Tibial nerve (tissue), 4 donors: ENCODE measurements at regions not wholly inside any gene's neighbourhood (a gene's known extent, or its start where the extent isn't known, plus 50 kb on each side); places are given as distances from the start of the nearest gene placed in this dataset.

Experiments
- DNase-seq, 2 donors: peaks; one replicate each; pipeline ENCODE4 v3.0.0-alpha.2; 2019; ENCODE audit warnings: low spot score in 2 of 2
- H3K27ac ChIP-seq, 4 donors: fragments of 200-600 bp; sonication (generic) in 3 of 4; one replicate each; pipeline ENCODE4 v1.5.1; 2017 to 2019; ENCODE audit warnings: mild to moderate bottlenecking in 1 of 4
- H3K27me3 ChIP-seq, 2 donors: fragments of 200-600 bp; sonication (generic) in 1 of 2; one replicate each; pipeline versions ENCODE4 v1.5.1 to v1.6.0; 2017 to 2019
- H3K36me3 ChIP-seq, 3 donors: fragments of 200-600 bp; sonication (generic); one replicate each; pipeline ENCODE4 v1.5.1; 2018 to 2019
- H3K4me1 ChIP-seq, 4 donors: fragments of 200-600 bp; sonication (generic) in 3 of 4; one replicate each; pipeline ENCODE4 v1.5.1; 2017 to 2019
- H3K4me3 ChIP-seq, 4 donors: fragments of 200-600 bp; sonication (generic) in 3 of 4; one replicate each; pipeline ENCODE4 v1.5.1; 2017 to 2019; ENCODE audit warnings: mild to moderate bottlenecking in 1 of 4, moderate library complexity in 1 of 4
- H3K9me3 ChIP-seq, 4 donors: fragments of 200-600 bp; sonication (generic) in 3 of 4; one replicate each; pipeline ENCODE4 v1.5.1; 2017 to 2019
- EP300 ChIP-seq, 2 donors: sonication (generic); formaldehyde crosslinking; IDR thresholded peaks; one replicate each; pipeline ENCODE4 v1.6.1; 2017; ENCODE audit warnings: antibody characterized with exemption in 2 of 2, mild to moderate bottlenecking in 1 of 2
- POLR2A ChIP-seq, 2 donors: fragments of 450-650 bp; IDR thresholded peaks; one replicate each; pipeline ENCODE4 v1.6.1; 2017; ENCODE audit warnings: antibody characterized with exemption in 2 of 2, mild to moderate bottlenecking in 2 of 2, moderate library complexity in 2 of 2
- WGBS, 2 donors: methylation state at CpG; one replicate each; pipeline ENCODE4 v1.1.5; 2018; 5-methylcytosine and 5-hydroxymethylcytosine counted together
- TF ChIP-seq, protein P1 (sequence below), 5 experiments: fragments of 200-600 bp in 3 of 5; fragments of 450-650 bp in 2 of 5; sonication (generic) in 3 of 5; IDR thresholded peaks; one replicate each; pipeline ENCODE4 v1.5.1; 2016 to 2019; ENCODE audit warnings: antibody characterized with exemption in 5 of 5, mild to moderate bottlenecking in 3 of 5, moderate library complexity in 2 of 5

DNA sequence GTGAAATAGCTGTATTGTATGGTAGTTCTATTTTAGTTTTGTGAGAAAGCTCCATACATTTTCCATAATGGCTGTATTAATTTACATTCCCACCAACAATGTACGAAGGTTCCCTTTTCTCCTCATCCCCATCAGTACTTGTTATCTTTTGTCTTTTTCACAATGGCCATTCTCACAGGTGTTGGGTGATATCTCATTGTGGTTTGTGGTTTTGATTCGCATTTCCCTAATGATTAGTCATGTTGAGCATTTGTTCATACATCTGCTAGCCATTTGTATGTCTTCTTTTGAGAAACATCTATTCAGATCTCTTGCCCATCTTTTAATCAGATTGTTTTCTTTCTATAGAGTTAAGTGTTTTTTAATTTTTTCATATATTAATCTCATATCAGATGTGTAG, 931.9 kb downstream of the IGSF11 start:
- TF ChIP-seq POLR2A (IDR thresholded peaks at IDR 0.05) = no peak
- Histone ChIP-seq H3K4me1 (no peaks in the 10 kb centered on the region), H3K27me3 (no peaks in the 10 kb centered on the region), H3K4me3 (no peak overlapping the region), H3K9me3 (no peaks in the 10 kb centered on the region), H3K27ac (no peak overlapping the region), H3K36me3 (no peaks in the 10 kb centered on the region)
- DNase-seq = no peak
- 71 to 86% methylated on average over 2 of the region's 2 CpGs for WGBS, 2 donors

DNA sequence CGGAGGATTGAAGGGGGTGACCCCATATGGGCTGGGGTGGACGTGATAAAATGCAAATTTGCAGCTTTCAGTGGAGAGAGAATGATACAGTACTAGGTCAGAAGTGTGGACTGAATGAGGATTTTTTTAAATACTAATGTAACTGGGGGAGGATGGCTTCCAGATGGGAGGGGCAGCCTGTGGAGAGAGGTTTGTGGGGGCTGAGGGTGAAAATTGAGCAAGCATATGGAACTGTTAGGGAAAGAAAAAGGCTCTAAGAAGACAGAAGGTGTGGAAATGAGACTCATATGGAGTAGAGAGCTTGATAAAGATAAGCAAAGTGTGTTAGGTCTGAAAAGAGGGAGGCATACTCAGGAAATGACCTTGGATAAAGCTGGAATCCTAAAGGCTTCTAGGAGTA, 926.4 kb downstream of the IGSF11 start:
- TF ChIP-seq EP300 (IDR thresholded peaks at IDR 0.05) (no peak), POLR2A (IDR thresholded peaks at IDR 0.05) (no peak)
- TF ChIP-seq, protein P1, sequence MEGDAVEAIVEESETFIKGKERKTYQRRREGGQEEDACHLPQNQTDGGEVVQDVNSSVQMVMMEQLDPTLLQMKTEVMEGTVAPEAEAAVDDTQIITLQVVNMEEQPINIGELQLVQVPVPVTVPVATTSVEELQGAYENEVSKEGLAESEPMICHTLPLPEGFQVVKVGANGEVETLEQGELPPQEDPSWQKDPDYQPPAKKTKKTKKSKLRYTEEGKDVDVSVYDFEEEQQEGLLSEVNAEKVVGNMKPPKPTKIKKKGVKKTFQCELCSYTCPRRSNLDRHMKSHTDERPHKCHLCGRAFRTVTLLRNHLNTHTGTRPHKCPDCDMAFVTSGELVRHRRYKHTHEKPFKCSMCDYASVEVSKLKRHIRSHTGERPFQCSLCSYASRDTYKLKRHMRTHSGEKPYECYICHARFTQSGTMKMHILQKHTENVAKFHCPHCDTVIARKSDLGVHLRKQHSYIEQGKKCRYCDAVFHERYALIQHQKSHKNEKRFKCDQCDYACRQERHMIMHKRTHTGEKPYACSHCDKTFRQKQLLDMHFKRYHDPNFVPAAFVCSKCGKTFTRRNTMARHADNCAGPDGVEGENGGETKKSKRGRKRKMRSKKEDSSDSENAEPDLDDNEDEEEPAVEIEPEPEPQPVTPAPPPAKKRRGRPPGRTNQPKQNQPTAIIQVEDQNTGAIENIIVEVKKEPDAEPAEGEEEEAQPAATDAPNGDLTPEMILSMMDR (IDR thresholded peaks at IDR 0.05) = no peak
- Histone ChIP-seq H3K9me3 (no peaks in the 10 kb centered on the region), H3K4me3 (no peak overlapping the region), H3K4me1 (no peaks in the 10 kb centered on the region), H3K27me3 (no peaks in the 10 kb centered on the region), H3K36me3 (no peaks in the 10 kb centered on the region), H3K27ac (no peak overlapping the region)
- 46 to 51% methylated on average over 2 of the region's 2 CpGs for WGBS, 2 donors
- DNase-seq = no peak

DNA sequence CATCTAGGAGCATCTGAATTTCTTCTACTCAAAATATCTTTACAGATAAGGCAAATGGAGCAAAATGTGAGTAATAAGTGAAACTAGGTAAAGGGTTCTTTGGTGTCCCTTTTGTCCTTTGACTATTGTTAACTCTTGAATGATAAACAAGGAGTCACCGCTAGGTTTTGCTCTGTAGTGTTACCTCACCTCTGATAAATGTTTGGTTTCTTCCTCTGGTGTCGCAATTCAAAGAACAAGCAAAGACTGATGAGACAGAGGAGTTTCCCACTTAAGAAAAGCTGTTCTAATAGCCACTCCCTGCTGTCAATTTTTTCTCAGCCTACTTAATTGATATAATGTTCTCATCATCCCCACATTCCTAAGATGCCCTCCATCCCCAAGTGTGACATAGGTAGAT, 925.9 kb downstream of the IGSF11 start:
- WGBS, 2 donors = 70 to 89% methylated on average over 2 of the region's 2 CpGs
- no peak for DNase-seq
- Histone ChIP-seq H3K9me3 (no peaks in the 10 kb centered on the region), H3K27me3 (no peaks in the 10 kb centered on the region), H3K4me3 (no peak overlapping the region), H3K4me1 (no peaks in the 10 kb centered on the region), H3K36me3 (no peaks in the 10 kb centered on the region), H3K27ac (no peak overlapping the region)
- TF ChIP-seq, protein P1 (IDR thresholded peaks at IDR 0.05) = no peak
- TF ChIP-seq POLR2A (IDR thresholded peaks at IDR 0.05) (no peak), EP300 (IDR thresholded peaks at IDR 0.05) (no peak)

DNA sequence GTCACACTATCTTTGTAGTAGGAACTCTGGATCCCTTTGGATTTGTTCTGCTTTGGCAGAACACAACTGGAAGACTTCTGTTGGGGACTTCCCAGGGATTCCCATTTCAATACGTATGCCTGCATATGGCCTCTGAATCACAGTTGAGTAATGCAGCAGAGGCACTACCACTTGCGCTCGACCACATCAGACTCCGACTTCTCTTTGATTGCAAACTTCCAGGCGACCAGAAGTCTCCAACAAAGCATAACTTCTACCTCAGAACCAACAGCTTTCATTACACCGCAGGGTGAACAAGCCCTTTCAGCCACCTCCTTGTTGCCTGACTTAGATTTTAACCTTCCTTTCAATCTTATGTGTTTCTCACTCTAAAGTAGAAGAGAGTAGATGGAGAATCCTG, 924.4 kb downstream of the IGSF11 start:
- Histone ChIP-seq H3K36me3 (no peaks in the 10 kb centered on the region), H3K4me3 (no peak overlapping the region), H3K4me1 (no peaks in the 10 kb centered on the region), H3K27ac (no peak overlapping the region), H3K9me3 (no peaks in the 10 kb centered on the region), H3K27me3 (no peaks in the 10 kb centered on the region)
- TF ChIP-seq EP300 (IDR thresholded peaks at IDR 0.05) (no peak), POLR2A (IDR thresholded peaks at IDR 0.05) (no peak)
- TF ChIP-seq, protein P1 (IDR thresholded peaks at IDR 0.05) = no peak
- no peak for DNase-seq
- WGBS, 2 donors = 85% methylated on average over 6 of the region's 6 CpGs

DNA sequence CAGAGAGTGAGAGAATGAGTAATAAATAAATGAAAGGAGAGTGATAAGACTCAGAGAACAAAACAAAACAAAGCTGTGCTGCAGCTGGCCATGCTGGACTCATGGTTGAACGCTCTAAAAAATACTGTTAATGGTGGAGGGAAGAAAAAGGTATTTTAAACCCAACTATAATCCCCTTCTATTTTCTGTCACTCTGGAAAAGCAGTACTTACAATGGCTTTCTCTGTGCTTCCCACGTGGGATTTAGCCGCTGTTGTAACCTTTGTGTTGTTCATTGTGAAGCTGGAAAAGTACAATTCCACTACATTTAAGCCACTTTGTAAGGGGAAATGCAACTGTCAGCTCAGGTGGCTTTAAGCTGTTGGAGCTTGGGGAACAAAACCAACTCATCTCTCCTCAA, 917.7 kb downstream of the IGSF11 start:
- TF ChIP-seq POLR2A (IDR thresholded peaks at IDR 0.05) (no peak), EP300 (IDR thresholded peaks at IDR 0.05) (no peak)
- TF ChIP-seq, protein P1 (IDR thresholded peaks at IDR 0.05) = no peak
- no peaks in the 10 kb centered on the region for H3K27me3 ChIP-seq
- WGBS, 2 donors = 15 to 27% methylated on average over 3 of the region's 3 CpGs
- H3K4me1 ChIP-seq = no peaks in the 10 kb centered on the region
- H3K9me3 ChIP-seq = no peaks in the 10 kb centered on the region
- H3K36me3 ChIP-seq = no peaks in the 10 kb centered on the region
- H3K4me3 ChIP-seq = no peak overlapping the region
- no peak overlapping the region for H3K27ac ChIP-seq
- no peak for DNase-seq

DNA sequence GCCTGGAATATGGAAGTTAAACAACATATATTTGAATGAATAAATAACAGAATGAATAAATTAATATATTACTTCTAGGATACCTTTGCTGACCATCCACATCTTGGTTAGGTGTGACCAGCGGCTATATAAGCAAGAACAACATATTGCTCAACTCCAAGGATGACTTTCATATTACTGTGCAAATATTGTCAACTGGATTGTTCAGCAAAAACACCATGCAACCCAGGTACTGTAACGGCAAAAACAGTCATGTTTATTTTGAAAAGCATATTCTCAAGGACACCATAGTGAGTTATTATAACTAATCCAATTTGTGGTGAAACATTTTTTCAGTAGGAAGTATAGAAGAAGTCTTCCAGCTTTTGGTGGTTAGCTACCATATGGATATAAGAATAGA, 907.9 kb downstream of the IGSF11 start:
- no peaks in the 10 kb centered on the region for H3K36me3 ChIP-seq
- no peak for DNase-seq
- no peaks in the 10 kb centered on the region for H3K27me3 ChIP-seq
- H3K9me3 ChIP-seq = no peaks in the 10 kb centered on the region
- H3K4me3 ChIP-seq = no peak overlapping the region
- no peak for TF ChIP-seq EP300 (IDR thresholded peaks at IDR 0.05)
- no peak for TF ChIP-seq POLR2A (IDR thresholded peaks at IDR 0.05)
- TF ChIP-seq, protein P1 (IDR thresholded peaks at IDR 0.05) = no peak
- H3K27ac ChIP-seq = no peak overlapping the region
- no peaks in the 10 kb centered on the region for H3K4me1 ChIP-seq
- 87 to 94% methylated on average over 2 of the region's 2 CpGs for WGBS, 2 donors
